Ascending aorta (tissue), 2 donors: ENCODE measurements at regions not wholly inside any gene's neighbourhood (a gene's known extent, or its start where the extent isn't known, plus 50 kb on each side); places are given as distances from the start of the nearest gene placed in this dataset.
"Not testable (repeated sequence)": the region's sequence is repeated elsewhere in the genome, so short reads cannot be mapped to it uniquely, and the experiment has no call there.

Experiments used
- DNase-seq, 2 donors: peaks; one replicate each; pipeline ENCODE4 v3.0.0-alpha.2; 2019; ENCODE audit warnings: low spot score in 2 of 2
- H3K27ac ChIP-seq, 2 donors: fragments of 200-600 bp; sonication (generic); one replicate each; pipeline ENCODE4 v1.5.1; 2016 to 2017; ENCODE audit warnings: mild to moderate bottlenecking in 1 of 2
- H3K27me3 ChIP-seq: fragments of 200-600 bp; sonication (generic); one replicate; pipeline ENCODE4 v1.5.1; 2017
- H3K36me3 ChIP-seq, 2 donors: fragments of 200-600 bp; sonication (generic); one replicate each; pipeline ENCODE4 v1.5.1; 2016
- H3K4me1 ChIP-seq, 2 donors: fragments of 200-600 bp; sonication (generic); one replicate each; pipeline ENCODE4 v1.5.1; 2016 to 2017; ENCODE audit warnings: mild to moderate bottlenecking in 1 of 2
- H3K4me3 ChIP-seq, 2 donors: fragments of 200-600 bp; sonication (generic); one replicate each; pipeline ENCODE4 v1.5.1; 2016 to 2017; ENCODE audit warnings: mild to moderate bottlenecking in 1 of 2
- H3K9me3 ChIP-seq, 2 donors: fragments of 200-600 bp; sonication (generic); one replicate each; pipeline ENCODE4 v1.5.1; 2016
- intact Hi-C: fragments of 100-400 bp; cut with DNase I; formaldehyde crosslinking; loops from one replicate; pipeline ENCODE4 v1.15.1; 2023
- TF ChIP-seq, protein P1 (sequence below), 3 experiments: fragments of 200-600 bp in 2 of 3; fragments of 450-650 bp in 1 of 3; sonication (generic) in 2 of 3; IDR thresholded peaks; one replicate each; pipeline ENCODE4 v1.5.1; 2016 to 2019; ENCODE audit warnings: antibody characterized with exemption in 3 of 3, mild to moderate bottlenecking in 1 of 3, moderate library complexity in 1 of 3

DNA sequence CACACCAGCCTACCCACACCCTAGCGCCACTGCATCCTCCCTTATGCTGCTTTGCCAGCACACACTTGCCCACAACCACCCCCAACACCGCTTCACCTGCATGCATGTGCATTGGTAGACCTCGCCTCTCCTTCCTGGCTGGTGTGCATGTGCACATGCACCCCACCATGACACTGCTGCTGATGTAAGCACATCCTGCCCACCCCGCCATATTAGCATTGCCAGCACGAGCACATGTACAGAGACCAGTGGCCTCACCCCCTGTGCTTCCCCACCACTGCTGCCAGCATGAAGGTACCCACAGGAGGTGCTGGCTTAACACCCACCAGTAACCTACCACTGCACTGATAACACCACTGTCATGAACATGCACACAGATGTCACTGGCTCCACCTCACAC, 218.2 kb downstream of the SLCO4C1 start:
- Histone ChIP-seq H3K4me1 (no peaks in the 10 kb centered on the region), H3K4me3 (no peak overlapping the region), H3K27ac (no peak overlapping the region), H3K36me3 (no peaks in the 10 kb centered on the region), H3K9me3 (no peaks in the 10 kb centered on the region), H3K27me3 (no peaks in the 10 kb centered on the region)
- no peak for DNase-seq
- TF ChIP-seq, protein P1, sequence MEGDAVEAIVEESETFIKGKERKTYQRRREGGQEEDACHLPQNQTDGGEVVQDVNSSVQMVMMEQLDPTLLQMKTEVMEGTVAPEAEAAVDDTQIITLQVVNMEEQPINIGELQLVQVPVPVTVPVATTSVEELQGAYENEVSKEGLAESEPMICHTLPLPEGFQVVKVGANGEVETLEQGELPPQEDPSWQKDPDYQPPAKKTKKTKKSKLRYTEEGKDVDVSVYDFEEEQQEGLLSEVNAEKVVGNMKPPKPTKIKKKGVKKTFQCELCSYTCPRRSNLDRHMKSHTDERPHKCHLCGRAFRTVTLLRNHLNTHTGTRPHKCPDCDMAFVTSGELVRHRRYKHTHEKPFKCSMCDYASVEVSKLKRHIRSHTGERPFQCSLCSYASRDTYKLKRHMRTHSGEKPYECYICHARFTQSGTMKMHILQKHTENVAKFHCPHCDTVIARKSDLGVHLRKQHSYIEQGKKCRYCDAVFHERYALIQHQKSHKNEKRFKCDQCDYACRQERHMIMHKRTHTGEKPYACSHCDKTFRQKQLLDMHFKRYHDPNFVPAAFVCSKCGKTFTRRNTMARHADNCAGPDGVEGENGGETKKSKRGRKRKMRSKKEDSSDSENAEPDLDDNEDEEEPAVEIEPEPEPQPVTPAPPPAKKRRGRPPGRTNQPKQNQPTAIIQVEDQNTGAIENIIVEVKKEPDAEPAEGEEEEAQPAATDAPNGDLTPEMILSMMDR (IDR thresholded peaks at IDR 0.05): no peak
- intact Hi-C loops: no loop called here

DNA sequence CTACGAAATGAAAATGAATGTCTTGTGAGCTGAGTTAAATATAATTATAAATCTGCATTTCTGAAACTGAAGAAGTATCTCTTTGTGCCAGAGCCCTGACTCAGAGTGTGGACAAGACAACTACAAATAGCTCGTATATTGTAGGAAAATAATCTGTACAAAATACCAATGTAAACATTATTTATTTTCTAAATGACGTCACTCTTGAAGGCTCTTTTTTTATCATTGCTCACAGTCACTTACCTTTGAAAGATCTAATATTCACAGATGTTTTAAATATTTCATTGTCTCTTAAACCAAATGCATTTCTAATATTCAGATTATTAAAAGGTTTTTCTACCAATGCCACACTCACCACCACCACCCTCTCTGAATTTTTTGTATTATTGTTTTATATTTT, 226.1 kb downstream of the SLCO4C1 start:
- Histone ChIP-seq H3K36me3 (no peaks in the 10 kb centered on the region), H3K4me1 (no peaks in the 10 kb centered on the region), H3K9me3 (no peaks in the 10 kb centered on the region), H3K27me3 (no peaks in the 10 kb centered on the region), H3K4me3 (no peak overlapping the region), H3K27ac (no peak overlapping the region)
- intact Hi-C loops: no loop called here
- TF ChIP-seq, protein P1 (IDR thresholded peaks at IDR 0.05): no peak
- DNase-seq: no peak

DNA sequence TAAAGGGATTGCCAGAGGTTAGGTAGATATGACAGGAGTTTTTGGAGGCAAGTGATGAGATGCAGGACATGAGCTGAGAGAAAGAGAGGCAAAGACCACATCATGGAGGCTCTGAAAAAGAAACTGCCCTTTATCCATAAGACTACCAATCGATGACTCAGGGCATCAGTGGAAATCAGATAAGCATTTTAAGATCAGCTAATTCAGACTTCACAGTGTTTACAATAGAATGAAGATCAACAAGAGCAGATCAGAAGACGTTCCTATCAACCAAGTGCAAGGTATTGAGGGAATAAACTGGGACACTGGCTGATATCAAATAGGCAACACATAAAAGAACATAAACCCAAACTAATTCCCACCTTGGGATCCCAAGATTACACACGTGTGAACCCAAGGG, 227.2 kb downstream of the SLCO4C1 start:
- H3K27ac ChIP-seq: no peak overlapping the region
- no peaks in the 10 kb centered on the region for H3K4me1 ChIP-seq
- intact Hi-C loops: no loop called here
- no peaks in the 10 kb centered on the region for H3K27me3 ChIP-seq
- no peak overlapping the region for H3K4me3 ChIP-seq
- no peaks in the 10 kb centered on the region for H3K36me3 ChIP-seq
- TF ChIP-seq, protein P1 (IDR thresholded peaks at IDR 0.05): no peak
- H3K9me3 ChIP-seq: no peaks in the 10 kb centered on the region
- no peak for DNase-seq

DNA sequence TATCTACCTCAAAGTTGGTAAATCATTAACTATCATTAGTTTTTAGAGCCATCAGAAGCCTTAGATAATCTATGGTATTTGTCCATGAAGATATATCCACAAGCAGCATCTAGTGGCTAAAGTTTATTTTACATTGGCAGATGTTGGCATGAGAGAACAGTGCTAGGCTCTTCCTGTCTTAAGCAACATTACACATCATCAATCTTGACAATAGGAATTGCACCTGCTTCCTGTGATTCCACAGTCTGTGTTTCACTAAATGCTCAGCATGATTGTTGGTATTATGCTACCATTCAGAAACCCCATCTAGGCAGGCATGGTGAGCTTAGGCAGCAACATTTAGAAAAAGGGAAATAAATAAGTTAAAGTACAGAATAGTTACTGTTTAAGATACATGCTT, 246.6 kb downstream of the SLCO4C1 start:
- TF ChIP-seq, protein P1 (IDR thresholded peaks at IDR 0.05): no peak
- DNase-seq: no peak
- no peaks in the 10 kb centered on the region for H3K4me1 ChIP-seq
- no peaks in the 10 kb centered on the region for H3K27me3 ChIP-seq
- no peaks in the 10 kb centered on the region for H3K36me3 ChIP-seq
- no peaks in the 10 kb centered on the region for H3K9me3 ChIP-seq
- no peak overlapping the region for H3K4me3 ChIP-seq
- intact Hi-C loops: no loop called here
- H3K27ac ChIP-seq: no peak overlapping the region

DNA sequence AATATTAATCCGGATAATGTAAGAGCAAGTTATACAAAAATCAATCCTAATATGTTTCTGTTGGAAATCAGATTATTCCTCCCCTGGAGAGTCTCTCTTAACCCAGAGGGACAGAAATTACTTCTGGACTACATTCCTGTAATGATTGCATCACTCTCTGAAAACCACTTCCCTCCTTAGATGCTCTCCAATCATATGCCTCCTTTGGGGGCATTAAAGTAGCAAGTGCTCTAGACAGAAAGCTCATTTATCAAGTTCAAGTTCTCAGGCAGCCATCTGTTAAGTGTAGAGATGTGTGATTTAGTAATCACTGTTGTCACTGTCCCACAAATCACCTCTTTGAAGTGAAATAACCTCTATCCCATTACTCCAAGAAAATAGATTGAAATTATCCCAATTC, 247.1 kb downstream of the SLCO4C1 start:
- no peak for DNase-seq
- no peaks in the 10 kb centered on the region for H3K36me3 ChIP-seq
- no peaks in the 10 kb centered on the region for H3K9me3 ChIP-seq
- no peaks in the 10 kb centered on the region for H3K27me3 ChIP-seq
- intact Hi-C loops: no loop called here
- H3K4me1 ChIP-seq: no peaks in the 10 kb centered on the region
- H3K27ac ChIP-seq: no peak overlapping the region
- H3K4me3 ChIP-seq: no peak overlapping the region
- TF ChIP-seq, protein P1 (IDR thresholded peaks at IDR 0.05): no peak

DNA sequence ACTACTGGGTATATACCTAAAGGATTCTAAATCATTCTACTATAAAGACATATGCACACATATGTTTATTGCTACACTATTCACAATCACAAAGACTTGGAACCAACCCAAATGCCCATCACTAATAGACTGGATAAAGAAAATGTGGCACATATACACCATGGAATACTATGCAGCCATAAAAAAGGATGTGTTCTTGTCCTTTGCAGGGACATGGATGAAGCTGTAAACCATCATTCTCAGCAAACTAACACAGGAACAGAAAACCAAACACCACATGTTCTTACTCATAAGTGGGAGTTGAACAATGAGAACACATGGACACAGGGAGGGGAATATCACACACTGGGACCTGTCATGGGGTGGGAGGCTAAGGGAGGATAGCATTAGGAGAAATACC, 249.0 kb downstream of the SLCO4C1 start:
- H3K27ac ChIP-seq, intact Hi-C loops, DNase-seq, H3K4me1 ChIP-seq, H3K9me3 ChIP-seq, H3K36me3 ChIP-seq, H3K27me3 ChIP-seq, H3K4me3 ChIP-seq: not testable (repeated sequence)
